DMS153 (cell line): ENCODE measurements at regions not wholly inside any gene's neighbourhood (a gene's known extent, or its start where the extent isn't known, plus 50 kb on each side); places are given as distances from the start of the nearest gene placed in this dataset.
"Not testable (repeated sequence)": the region's sequence is repeated elsewhere in the genome, so short reads cannot be mapped to it uniquely, and the experiment has no call there.

Source experiments
- DNase-seq: peaks from one replicate; lab custom pipeline; 2025; lab: John Stamatoyannopoulos, UW

GRCh38 chr3:145054055-145054454, 1082.4 kb downstream of the DIPK2A start:
- DNase-seq, result not testable (repeated sequence)

- DNase-seq, result no peak
Measured at GRCh38 chr3:145055375-145056076, 1083.9 kb downstream of the DIPK2A start.

DNA sequence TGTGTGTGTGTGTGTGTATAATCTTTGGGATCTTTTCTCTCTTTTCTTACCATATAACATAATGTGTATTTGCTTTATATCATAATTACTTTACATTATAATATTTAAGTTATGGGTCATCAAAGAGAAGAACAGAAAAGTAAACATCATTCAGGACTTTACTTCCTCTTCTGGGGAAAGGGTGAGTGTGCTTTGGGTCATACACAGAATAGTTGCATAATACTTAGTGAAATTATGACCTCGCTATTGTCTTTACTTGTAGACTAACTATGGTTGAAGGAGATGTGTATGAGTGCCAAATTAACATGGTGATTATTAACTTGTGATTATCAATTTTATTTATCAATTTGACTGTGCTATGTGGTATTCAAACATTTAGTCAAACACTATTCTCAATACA, 1086.9 kb downstream of the DIPK2A start:
- DNase-seq, result no peak

GRCh38 chr3:145063616-145064015, 1092.0 kb downstream of the DIPK2A start:
- no peak for DNase-seq

GRCh38 chr3:145070795-145071194, 1090.2 kb downstream of the PLOD2 start:
- DNase-seq, result no peak

DNA sequence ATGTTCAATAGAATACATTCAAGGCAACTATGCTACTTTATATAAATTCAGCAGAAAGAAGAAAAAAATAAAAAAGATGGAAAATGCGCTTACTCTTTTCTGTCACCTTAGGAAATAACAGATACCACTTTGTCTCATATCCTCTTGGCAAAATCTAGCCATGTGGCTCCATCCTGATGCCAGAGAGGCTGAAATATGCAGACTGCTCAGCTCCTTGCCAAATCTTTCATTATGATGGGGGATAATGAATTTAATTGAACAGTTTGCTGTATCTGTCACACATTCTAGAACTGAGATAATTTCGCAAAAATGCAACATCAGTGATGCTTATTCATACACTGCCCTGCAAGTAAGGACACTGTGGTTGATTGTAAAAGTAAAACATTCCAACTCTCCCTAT, 1081.5 kb downstream of the PLOD2 start:
- DNase-seq, result no peak

- no peak for DNase-seq
Measured at GRCh38 chr3:145087038-145087437, 1073.9 kb downstream of the PLOD2 start.

- no peak for DNase-seq
Measured at GRCh38 chr3:145088917-145089316, 1072.1 kb downstream of the PLOD2 start.

- DNase-seq, result no peak
Measured at GRCh38 chr3:145089337-145089736, 1071.6 kb downstream of the PLOD2 start.

- no peak for DNase-seq
Measured at GRCh38 chr3:145094355-145094941, 1066.5 kb downstream of the PLOD2 start.

DNA sequence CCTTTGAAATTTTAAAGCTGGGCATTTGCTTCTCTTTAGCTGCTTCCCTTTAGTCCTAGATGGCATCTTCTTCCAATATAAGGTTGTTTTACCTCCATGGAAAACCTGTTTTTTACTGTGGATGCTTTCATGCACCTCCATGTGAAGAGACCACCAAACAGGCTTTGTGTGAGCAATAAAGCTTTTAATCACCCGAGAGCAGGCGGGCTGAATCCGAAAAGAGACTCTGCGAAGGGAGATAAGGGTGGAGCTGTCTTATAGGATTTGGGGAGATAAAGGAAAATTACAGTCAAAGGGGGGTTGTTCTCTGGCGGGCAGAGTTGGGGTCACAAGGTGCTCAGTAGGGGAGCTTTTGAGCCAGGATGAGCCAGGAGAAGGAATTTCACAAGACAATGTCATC, 1049.8 kb downstream of the PLOD2 start:
- not testable (repeated sequence) for DNase-seq

GRCh38 chr3:145116769-145117168, 1044.2 kb downstream of the PLOD2 start:
- DNase-seq, result no peak

DNA sequence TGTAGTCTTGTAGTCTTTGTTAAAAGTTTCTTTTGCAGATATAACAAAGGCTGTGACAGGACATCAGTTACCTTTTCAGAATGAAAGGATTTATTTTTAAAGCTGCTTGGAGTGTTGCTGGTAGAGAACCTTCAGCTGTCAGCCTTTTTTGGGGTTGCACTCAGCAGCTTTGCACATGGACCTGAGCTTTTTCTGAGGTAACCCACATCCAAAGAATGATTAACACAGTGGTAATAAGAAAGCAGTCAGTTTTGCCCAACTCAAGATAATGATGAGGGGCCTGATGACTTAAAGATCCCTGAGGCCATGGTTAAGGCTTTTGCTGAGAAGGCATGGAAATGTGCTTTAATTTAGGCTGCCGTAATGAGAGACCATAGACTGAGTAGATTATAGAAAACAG, 1042.7 kb downstream of the PLOD2 start:
- no peak for DNase-seq

DNA sequence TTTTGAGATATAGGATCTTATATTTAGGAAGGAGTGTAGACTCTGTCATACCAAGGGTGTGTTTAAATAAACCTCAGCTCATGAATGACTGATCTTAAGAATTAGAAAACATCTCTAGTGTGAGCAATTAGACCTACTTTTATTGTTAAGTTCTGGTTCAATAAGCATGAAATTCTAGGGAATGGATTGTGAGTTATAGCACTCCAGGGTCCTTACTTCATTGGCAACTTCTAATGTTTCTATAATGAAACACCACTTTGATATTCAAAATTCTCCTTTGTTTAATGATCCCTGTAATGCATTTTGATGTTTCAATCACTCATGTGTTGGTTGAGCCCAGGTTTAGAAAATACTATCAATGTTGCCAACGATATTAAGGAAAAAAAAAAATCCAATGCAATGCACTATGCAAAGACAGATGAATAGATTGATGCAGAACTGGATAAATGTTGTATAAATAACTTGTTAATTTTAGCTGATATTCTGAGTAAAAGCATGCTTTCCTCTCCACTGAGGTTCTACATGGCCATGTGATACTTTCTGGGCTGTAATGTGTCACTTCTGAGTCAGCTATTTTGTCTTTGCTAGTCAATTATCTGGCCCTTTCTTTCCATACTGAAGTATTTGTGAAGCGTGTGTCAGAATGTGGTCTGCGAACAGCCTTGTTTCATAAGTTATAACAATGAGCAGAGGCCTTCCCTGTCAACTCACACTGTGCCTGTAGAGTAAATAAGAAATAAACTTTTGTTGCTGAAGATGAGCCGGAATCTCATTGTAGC, 1035.9 kb downstream of the PLOD2 start:
- no peak for DNase-seq

DNA sequence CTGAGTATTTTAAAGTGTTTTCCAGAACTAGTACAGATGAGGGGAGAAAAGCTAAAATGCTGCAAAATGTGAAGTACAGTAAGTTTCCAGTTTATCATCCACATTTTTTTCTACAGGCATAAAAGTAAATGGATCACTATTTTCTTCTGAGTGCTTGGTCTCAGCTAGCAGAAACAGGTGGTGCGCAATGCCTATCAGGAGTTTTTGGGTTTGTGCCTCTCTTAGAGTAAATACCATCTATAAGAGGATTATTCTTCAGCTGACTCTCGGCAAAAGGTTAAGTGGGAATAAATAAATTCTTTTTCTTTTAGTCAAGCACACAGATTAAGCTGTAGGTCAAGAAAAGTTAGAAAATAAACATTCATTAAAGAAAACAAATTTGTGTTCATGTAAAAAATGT, 1027.7 kb downstream of the PLOD2 start:
- no peak for DNase-seq

DNA sequence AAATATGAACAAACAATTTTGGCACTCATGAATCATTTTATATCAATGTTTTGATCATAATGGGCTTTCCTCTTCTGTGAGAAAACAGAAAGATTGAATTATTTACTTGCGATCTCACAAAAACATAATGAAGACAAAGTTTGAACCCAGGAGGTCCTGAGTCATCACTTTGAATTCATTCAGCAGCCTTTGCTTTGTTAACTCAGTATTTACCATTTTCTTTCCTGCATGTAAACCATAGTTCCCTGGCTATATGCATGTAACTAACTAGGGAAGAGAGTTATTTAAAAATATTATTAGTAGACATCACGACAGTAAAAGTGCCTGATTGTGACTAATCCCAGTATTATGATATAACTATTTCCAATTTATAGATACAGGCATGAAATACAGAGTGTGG, 1026.2 kb downstream of the PLOD2 start:
- no peak for DNase-seq

DNA sequence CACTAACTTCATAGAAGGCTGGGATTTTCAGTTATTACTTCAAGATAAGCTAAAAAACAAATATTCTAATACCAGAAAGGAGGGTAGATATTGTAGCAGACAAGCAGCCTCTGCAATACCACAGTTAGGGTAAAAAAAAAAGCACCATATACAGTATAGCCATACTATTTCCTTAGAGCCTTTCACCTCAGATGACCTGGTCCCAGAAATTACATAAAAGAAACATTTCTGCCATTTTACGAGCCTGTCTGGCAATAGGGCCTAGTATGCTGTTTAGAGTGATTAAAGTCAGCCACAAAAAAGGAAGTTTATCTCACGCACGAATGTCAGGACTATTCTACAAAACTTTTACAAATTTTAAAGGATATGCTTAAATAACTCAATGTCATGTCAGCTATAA, 1016.6 kb downstream of the PLOD2 start:
- DNase-seq, result no peak

DNA sequence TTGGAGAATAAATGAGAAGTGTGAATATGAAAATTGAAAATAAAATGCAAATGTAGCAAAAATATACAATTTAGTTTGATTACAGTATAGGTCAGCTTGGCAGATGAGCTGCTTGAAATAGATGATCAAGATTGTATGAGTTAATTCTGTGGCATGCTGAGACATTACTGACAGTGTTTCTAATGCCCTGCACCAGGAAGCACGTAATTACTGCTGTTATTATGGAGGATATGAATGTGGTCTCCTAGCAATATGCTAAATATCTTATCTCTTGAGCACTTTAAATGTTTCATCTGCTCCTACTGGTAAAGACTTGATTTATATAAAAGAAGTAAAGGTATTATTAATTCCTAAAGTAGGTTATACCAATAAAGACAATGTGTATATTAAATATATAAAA, 1015.5 kb downstream of the PLOD2 start:
- DNase-seq, result peak; percentile 11

DNA sequence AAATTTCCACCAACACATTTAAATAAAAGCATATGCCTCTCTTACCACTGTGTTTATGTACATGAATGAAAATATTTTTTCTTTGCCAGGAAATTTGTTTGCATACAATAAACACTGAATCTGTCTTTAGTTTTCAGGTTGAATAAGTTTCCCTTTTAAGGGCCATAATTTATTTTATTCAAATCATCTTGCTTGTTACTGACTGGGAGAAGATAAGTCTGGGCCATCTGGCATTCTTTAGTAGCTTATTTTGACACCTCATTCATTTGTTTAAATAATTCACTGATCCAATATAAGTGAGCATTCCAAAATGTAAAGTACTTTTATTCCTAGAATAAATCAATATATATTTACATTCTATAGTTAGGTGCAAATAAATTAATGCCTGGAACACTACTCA, 1001.3 kb downstream of the PLOD2 start:
- DNase-seq, result no peak

- no peak for DNase-seq
Measured at GRCh38 chr3:145170121-145170520, 990.9 kb downstream of the PLOD2 start.

DNA sequence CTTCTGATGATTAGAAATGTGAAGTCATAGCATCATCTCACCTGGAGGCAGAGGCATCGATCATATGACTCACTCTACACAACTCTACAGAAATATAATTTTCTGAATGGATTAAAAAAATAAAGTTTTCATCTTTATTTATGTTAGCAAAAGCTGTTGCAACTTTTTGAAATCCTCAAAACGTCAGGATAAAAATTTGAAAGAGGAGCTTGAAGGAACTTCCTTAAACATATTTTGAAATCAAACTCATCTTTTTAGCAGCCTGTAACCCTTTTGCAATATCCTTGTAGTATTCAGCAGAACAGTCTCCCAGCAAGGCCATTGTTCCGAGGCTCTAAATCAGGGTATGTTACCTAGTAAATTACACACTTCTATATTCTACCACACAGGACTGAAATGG, 985.4 kb downstream of the PLOD2 start:
- no peak for DNase-seq

DNA sequence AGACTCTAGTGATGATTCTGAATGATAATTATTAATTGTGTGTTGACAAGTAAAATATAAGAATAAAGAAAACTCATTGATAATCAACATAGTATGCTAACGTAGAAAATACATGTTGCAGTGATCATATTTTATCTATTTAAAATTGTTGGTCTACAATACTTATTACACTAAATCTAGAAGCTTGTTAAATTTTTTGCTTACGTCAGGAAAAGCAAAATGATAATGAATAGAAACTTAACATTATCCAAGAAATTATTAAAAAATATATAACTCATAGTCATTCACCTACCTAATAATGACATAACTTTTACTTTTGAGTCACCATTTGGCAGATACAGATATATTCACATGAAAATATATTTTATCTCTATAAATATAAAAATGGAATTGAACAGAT, 984.1 kb downstream of the PLOD2 start:
- no peak for DNase-seq

- no peak for DNase-seq
Measured at GRCh38 chr3:145177828-145178227, 983.2 kb downstream of the PLOD2 start.
